HG03521 (cell line): ENCODE measurements at regions not wholly inside any gene's neighbourhood (a gene's known extent, or its start where the extent isn't known, plus 50 kb on each side); places are given as distances from the start of the nearest gene placed in this dataset.

Experiments
- ATAC-seq: cut with Tn5 transposase; IDR thresholded peaks from one replicate; pipeline ENCODE4 v1.9.1; 2021; ENCODE audit warnings: mild to moderate bottlenecking, moderate library complexity; ENCODE audit not compliant: unreplicated experiment

GRCh38 chr2:228658998-228659397 is 477.5 kb upstream of the SPHKAP start:
- no peak for ATAC-seq

GRCh38 chr2:228657807-228658402 is 476.4 kb upstream of the SPHKAP start:
- no peak for ATAC-seq

- ATAC-seq = no peak
Observed at GRCh38 chr2:228655331-228655730, 473.8 kb upstream of the SPHKAP start.

GRCh38 chr2:228654707-228655106 is 473.2 kb upstream of the SPHKAP start:
- no peak for ATAC-seq

- no peak for ATAC-seq
Observed at GRCh38 chr2:228653884-228654283, 472.4 kb upstream of the SPHKAP start.

- no peak for ATAC-seq
Observed at GRCh38 chr2:228652366-228652765, 470.9 kb upstream of the SPHKAP start.

GRCh38 chr2:228649876-228650275 is 468.4 kb upstream of the SPHKAP start:
- no peak for ATAC-seq

- no peak for ATAC-seq
Observed at GRCh38 chr2:228649447-228649846, 468.0 kb upstream of the SPHKAP start.

GRCh38 chr2:228648541-228648940 is 467.1 kb upstream of the SPHKAP start:
- ATAC-seq = no peak

- no peak for ATAC-seq
Observed at GRCh38 chr2:228646061-228646460, 464.6 kb upstream of the SPHKAP start.

- no peak for ATAC-seq
Observed at GRCh38 chr2:228644199-228644598, 462.7 kb upstream of the SPHKAP start.

- no peak for ATAC-seq
Observed at GRCh38 chr2:228642861-228643260, 461.4 kb upstream of the SPHKAP start.

- no peak for ATAC-seq
Observed at GRCh38 chr2:228630786-228631185, 449.3 kb upstream of the SPHKAP start.

GRCh38 chr2:228629251-228629650 is 447.8 kb upstream of the SPHKAP start:
- no peak for ATAC-seq

- ATAC-seq = no peak
Observed at GRCh38 chr2:228628682-228629081, 447.2 kb upstream of the SPHKAP start.

- ATAC-seq = no peak
Observed at GRCh38 chr2:228627510-228627909, 446.0 kb upstream of the SPHKAP start.

GRCh38 chr2:228625481-228625880 is 444.0 kb upstream of the SPHKAP start:
- ATAC-seq = no peak

GRCh38 chr2:228624733-228625132 is 443.2 kb upstream of the SPHKAP start:
- ATAC-seq = no peak

GRCh38 chr2:228615496-228615895 is 434.0 kb upstream of the SPHKAP start:
- ATAC-seq = no peak

- ATAC-seq = no peak
Observed at GRCh38 chr2:228614741-228615140, 433.3 kb upstream of the SPHKAP start.

GRCh38 chr2:228613133-228613850 is 431.8 kb upstream of the SPHKAP start:
- ATAC-seq = no peak

GRCh38 chr2:228611171-228611570 is 429.7 kb upstream of the SPHKAP start:
- no peak for ATAC-seq

- ATAC-seq = no peak
Observed at GRCh38 chr2:228602288-228602687, 420.8 kb upstream of the SPHKAP start.
